Uterus (tissue), 3 donors: ENCODE measurements at regions not wholly inside any gene's neighbourhood (a gene's known extent, or its start where the extent isn't known, plus 50 kb on each side); places are given as distances from the start of the nearest gene placed in this dataset.

ENCODE experiments used
- DNase-seq, 2 donors: peaks; one replicate each; pipeline ENCODE4 v3.0.0-alpha.2; 2019 to 2020
- H3K27ac ChIP-seq, 2 donors: fragments of 200-600 bp; sonication (generic); 1 replicate in 1 of 2; 2 replicates in 1 of 2; pipeline ENCODE4 v1.5.1; 2016 to 2018
- H3K27me3 ChIP-seq, 2 donors: fragments of 200-600 bp; sonication (generic); one replicate each; pipeline ENCODE4 v1.5.1; 2018 to 2019; ENCODE audit warnings: control low read depth in 1 of 2
- H3K36me3 ChIP-seq, 2 donors: fragments of 200-600 bp; sonication (generic); one replicate each; pipeline ENCODE4 v1.5.1; 2019; ENCODE audit warnings: control low read depth in 1 of 2
- H3K4me1 ChIP-seq, 2 donors: fragments of 200-600 bp; sonication (generic); one replicate each; pipeline ENCODE4 v1.5.1; 2018 to 2019; ENCODE audit warnings: control low read depth in 1 of 2
- H3K4me3 ChIP-seq, 2 donors: fragments of 200-600 bp; sonication (generic); 1 replicate in 1 of 2; 2 replicates in 1 of 2; pipeline ENCODE4 v1.5.1; 2018 to 2019; ENCODE audit warnings: mild to moderate bottlenecking in 1 of 2
- H3K9me3 ChIP-seq, 2 donors: fragments of 200-600 bp; sonication (generic); one replicate each; pipeline ENCODE4 v1.5.1; 2019; ENCODE audit warnings: control low read depth in 1 of 2
- POLR2A ChIP-seq, 2 donors: fragments of 450-650 bp; IDR thresholded peaks; one replicate each; pipeline ENCODE4 v1.6.1; 2016; ENCODE audit warnings: antibody characterized with exemption in 2 of 2, mild to moderate bottlenecking in 1 of 2, moderate library complexity in 1 of 2
- intact Hi-C: fragments of 100-400 bp; cut with DNase I; formaldehyde crosslinking; loops from one replicate; pipeline ENCODE4 v1.15.1; 2023; ENCODE audit warnings: low total_unique reads
- TF ChIP-seq, protein P1 (sequence below), 4 experiments: fragments of 200-600 bp in 2 of 4; fragments of 450-650 bp in 2 of 4; sonication (generic) in 2 of 4; IDR thresholded peaks; one replicate each; pipeline ENCODE4 v1.5.1; 2016 to 2019; ENCODE audit warnings: antibody characterized with exemption in 4 of 4, mild to moderate bottlenecking in 2 of 4, moderate library complexity in 1 of 4
- donor health status: DM: yes; HTN: yes; CAD: no.

DNA sequence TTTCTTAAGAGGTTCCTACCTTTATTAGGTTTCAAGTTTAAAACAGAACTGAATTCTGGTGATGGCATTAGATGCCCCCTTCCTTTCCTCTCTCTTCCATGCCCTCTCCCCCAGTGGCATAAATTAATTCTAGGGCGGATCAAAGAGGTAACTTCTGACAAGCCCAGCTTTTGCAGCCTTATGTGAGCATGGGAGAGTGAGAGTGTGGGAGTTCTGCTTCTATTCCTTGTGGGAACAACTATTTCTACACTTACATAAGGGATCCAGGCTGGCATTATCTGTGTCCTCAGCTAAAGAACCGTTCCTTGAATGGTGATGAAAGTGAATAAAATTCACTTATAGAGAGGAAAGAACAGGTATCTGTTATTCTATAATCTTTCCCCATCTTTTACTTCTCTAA is 437.6 kb downstream of the KIF4B start:
- Histone ChIP-seq H3K27me3 (no peaks in the 10 kb centered on the region), H3K9me3 (no peaks in the 10 kb centered on the region), H3K4me1 (no peaks in the 10 kb centered on the region), H3K36me3 (no peaks in the 10 kb centered on the region), H3K4me3 (no peak overlapping the region), H3K27ac (no peak overlapping the region)
- TF ChIP-seq POLR2A (IDR thresholded peaks at IDR 0.05) = no peak
- TF ChIP-seq, protein P1, sequence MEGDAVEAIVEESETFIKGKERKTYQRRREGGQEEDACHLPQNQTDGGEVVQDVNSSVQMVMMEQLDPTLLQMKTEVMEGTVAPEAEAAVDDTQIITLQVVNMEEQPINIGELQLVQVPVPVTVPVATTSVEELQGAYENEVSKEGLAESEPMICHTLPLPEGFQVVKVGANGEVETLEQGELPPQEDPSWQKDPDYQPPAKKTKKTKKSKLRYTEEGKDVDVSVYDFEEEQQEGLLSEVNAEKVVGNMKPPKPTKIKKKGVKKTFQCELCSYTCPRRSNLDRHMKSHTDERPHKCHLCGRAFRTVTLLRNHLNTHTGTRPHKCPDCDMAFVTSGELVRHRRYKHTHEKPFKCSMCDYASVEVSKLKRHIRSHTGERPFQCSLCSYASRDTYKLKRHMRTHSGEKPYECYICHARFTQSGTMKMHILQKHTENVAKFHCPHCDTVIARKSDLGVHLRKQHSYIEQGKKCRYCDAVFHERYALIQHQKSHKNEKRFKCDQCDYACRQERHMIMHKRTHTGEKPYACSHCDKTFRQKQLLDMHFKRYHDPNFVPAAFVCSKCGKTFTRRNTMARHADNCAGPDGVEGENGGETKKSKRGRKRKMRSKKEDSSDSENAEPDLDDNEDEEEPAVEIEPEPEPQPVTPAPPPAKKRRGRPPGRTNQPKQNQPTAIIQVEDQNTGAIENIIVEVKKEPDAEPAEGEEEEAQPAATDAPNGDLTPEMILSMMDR (IDR thresholded peaks at IDR 0.05) = no peak
- intact Hi-C loops = no loop called here
- no peak for DNase-seq

DNA sequence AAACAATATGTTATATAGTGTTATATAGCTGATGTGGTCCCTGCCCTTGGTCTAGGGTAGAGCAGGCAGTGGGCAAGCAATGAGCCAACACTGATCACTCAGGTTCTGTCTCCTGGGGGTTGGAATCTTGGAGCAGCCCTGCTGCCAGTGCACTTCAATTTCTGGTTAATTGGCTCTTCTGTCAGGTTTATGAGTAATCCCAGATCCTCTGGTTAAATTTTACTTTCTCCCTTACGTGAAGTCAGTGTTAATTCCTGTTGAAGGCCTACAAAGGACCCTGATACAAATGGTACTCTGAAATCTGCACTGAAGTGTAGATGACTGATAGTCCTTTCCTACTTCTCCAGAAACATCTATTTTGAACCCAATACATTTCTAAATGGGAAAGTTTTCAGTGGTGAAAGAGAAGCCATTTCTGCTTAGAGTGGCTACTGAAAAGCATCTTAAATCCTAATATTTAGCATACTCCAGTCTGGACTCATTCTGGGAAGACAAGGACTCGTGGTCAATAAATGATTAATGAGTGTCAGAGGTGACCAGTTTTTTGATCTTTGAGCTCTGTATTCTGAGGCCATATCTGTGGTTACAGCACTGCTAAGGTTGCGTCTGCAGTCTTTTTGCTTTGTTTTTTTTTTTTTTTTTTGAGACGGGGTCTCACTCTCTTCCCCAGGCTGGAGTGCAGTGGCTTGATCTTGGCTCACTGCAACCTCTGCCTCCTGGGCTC is 442.4 kb downstream of the KIF4B start:
- DNase-seq = no peak
- H3K36me3 ChIP-seq = no peaks in the 10 kb centered on the region
- TF ChIP-seq POLR2A (IDR thresholded peaks at IDR 0.05) = no peak
- TF ChIP-seq, protein P1 (IDR thresholded peaks at IDR 0.05) = no peak
- intact Hi-C loops = no loop called here
- H3K27me3 ChIP-seq = no peaks in the 10 kb centered on the region
- no peak overlapping the region for H3K4me3 ChIP-seq
- H3K4me1 ChIP-seq = no peaks in the 10 kb centered on the region
- no peak overlapping the region for H3K27ac ChIP-seq
- H3K9me3 ChIP-seq = no peaks in the 10 kb centered on the region

DNA sequence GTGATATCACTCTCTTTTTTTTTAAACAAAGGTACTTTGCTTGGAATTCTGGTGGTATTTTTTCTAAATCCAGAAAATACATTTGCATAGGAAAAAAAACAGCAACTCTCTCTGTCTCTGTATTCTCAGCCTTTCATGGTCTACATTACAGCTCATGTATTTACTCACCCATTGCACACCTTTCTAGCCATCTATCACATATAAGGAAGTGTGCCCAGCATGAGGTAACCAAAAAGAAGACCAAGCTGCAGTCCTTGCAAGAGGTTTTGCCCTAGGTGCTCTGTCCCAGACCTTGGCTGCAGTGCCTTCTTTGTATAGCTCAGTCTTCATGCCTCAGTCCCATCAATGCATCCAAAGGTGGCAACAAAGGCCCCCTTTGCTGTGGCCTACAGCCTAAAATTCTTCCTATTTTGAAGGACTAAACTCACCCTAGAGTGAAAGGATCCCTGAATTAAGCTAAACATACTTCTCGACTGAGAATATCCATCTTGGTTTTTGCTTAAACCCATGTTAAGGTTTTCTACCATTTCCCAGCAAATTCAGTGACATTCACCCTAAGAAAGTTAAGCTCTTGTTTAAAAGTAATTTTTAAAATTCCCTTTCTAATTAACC is 446.4 kb downstream of the KIF4B start:
- Histone ChIP-seq H3K27me3 (no peaks in the 10 kb centered on the region), H3K4me3 (no peak overlapping the region), H3K36me3 (no peaks in the 10 kb centered on the region), H3K9me3 (no peaks in the 10 kb centered on the region), H3K27ac (no peak overlapping the region), H3K4me1 (no peaks in the 10 kb centered on the region)
- intact Hi-C loops = no loop called here
- TF ChIP-seq, protein P1 (IDR thresholded peaks at IDR 0.05) = no peak
- TF ChIP-seq POLR2A (IDR thresholded peaks at IDR 0.05) = no peak
- DNase-seq = no peak

DNA sequence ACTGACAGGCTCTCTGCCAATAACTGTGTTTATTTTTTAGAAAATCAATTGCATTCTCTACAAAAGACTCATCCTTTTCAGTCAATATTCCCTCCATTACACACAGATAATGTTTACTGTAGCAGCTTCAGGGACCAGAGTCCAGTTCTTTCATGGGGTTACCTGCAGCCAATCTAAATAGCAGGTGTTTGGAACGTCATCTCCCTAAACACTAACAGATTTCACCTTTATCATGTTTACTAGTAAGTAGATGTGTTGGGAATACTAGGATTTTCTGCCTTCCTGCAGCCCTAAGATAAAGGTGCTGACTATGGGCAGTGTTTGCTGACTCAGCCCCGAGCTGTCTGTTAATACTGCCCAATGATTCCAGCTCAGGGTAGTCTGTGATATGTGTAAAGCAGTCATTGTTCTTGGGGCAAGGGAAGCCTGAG is 447.0 kb downstream of the KIF4B start:
- Histone ChIP-seq H3K36me3 (no peaks in the 10 kb centered on the region), H3K27ac (no peak overlapping the region), H3K4me3 (no peak overlapping the region), H3K9me3 (no peaks in the 10 kb centered on the region), H3K27me3 (no peaks in the 10 kb centered on the region), H3K4me1 (no peaks in the 10 kb centered on the region)
- TF ChIP-seq POLR2A (IDR thresholded peaks at IDR 0.05) = no peak
- TF ChIP-seq, protein P1 (IDR thresholded peaks at IDR 0.05) = no peak
- intact Hi-C loops = no loop called here
- no peak for DNase-seq

DNA sequence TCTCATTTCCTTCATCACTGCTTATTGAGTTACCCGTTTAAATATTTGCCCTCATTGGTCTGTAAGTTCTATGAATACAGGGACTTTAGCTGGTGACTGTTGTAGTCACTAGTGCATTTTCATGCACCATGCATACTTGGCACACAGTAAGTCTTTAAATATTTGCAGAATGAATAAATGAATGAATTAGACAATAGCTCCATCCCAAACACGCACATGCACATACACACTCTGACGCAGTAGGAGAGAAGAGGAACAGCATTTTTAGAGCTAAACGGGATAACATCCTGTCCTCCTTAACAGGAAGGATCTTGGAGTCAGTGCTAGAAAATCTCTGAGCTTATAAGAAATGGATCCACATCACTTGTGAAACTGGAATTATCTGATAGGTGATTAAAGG is 447.7 kb downstream of the KIF4B start:
- Histone ChIP-seq H3K27me3 (no peaks in the 10 kb centered on the region), H3K36me3 (no peaks in the 10 kb centered on the region), H3K27ac (no peak overlapping the region), H3K9me3 (no peaks in the 10 kb centered on the region), H3K4me3 (no peak overlapping the region), H3K4me1 (no peaks in the 10 kb centered on the region)
- DNase-seq = no peak
- intact Hi-C loops = no loop called here
- TF ChIP-seq, protein P1 (IDR thresholded peaks at IDR 0.05) = no peak
- no peak for TF ChIP-seq POLR2A (IDR thresholded peaks at IDR 0.05)
